Breast epithelium (tissue), 3 donors: ENCODE measurements at regions not wholly inside any gene's neighbourhood (a gene's known extent, or its start where the extent isn't known, plus 50 kb on each side); places are given as distances from the start of the nearest gene placed in this dataset.

Source experiments
- CTCF ChIP-seq, 3 donors: fragments of 450-650 bp; IDR thresholded peaks; one replicate each; pipeline ENCODE4 v1.5.1; 2016 to 2017; ENCODE audit warnings: antibody characterized with exemption in 3 of 3, mild to moderate bottlenecking in 3 of 3, moderate library complexity in 3 of 3
- POLR2A ChIP-seq: fragments of 450-650 bp; IDR thresholded peaks from one replicate; pipeline ENCODE4 v1.6.1; 2016; ENCODE audit warnings: antibody characterized with exemption, mild to moderate bottlenecking, moderate library complexity
- POLR2AphosphoS5 ChIP-seq, 3 donors: sonication (generic); formaldehyde crosslinking; IDR thresholded peaks; one replicate each; pipeline ENCODE4 v1.6.1; 2017; ENCODE audit warnings: antibody characterized with exemption in 3 of 3

- TF ChIP-seq CTCF (IDR thresholded peaks at IDR 0.05): no peak
- TF ChIP-seq POLR2A: no peak
- no peak for TF ChIP-seq POLR2AphosphoS5 (IDR thresholded peaks at IDR 0.05)
These were observed 313.1 kb upstream of the ZNF32 start for GRCh38 chr10:43961523-43962345.
